HL-60 (cell line): ENCODE measurements at regions not wholly inside any gene's neighbourhood (a gene's known extent, or its start where the extent isn't known, plus 50 kb on each side); places are given as distances from the start of the nearest gene placed in this dataset.
"Not testable (repeated sequence)": the region's sequence is repeated elsewhere in the genome, so short reads cannot be mapped to it uniquely, and the experiment has no call there.

ENCODE experiments used
- REST ChIP-seq: IDR thresholded peaks from 2 replicates; pipeline ENCODE4 v1.6.1; 2012; ENCODE audit warnings: low read depth; ENCODE audit not compliant: insufficient replicate concordance
- TF ChIP-seq, protein P1 (sequence below): IDR thresholded peaks from one replicate; pipeline ENCODE4 v1.5.1; 2011; ENCODE audit warnings: low read length, control low read depth, inconsistent platforms; ENCODE audit not compliant: insufficient read depth

GRCh38 chrX:838666-839065 lies 208.1 kb downstream of the SHOX start:
- TF ChIP-seq, protein P1, sequence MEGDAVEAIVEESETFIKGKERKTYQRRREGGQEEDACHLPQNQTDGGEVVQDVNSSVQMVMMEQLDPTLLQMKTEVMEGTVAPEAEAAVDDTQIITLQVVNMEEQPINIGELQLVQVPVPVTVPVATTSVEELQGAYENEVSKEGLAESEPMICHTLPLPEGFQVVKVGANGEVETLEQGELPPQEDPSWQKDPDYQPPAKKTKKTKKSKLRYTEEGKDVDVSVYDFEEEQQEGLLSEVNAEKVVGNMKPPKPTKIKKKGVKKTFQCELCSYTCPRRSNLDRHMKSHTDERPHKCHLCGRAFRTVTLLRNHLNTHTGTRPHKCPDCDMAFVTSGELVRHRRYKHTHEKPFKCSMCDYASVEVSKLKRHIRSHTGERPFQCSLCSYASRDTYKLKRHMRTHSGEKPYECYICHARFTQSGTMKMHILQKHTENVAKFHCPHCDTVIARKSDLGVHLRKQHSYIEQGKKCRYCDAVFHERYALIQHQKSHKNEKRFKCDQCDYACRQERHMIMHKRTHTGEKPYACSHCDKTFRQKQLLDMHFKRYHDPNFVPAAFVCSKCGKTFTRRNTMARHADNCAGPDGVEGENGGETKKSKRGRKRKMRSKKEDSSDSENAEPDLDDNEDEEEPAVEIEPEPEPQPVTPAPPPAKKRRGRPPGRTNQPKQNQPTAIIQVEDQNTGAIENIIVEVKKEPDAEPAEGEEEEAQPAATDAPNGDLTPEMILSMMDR: not testable (repeated sequence)
- TF ChIP-seq REST: not testable (repeated sequence)
